PC-9 (cell line): ENCODE measurements at regions not wholly inside any gene's neighbourhood (a gene's known extent, or its start where the extent isn't known, plus 50 kb on each side); places are given as distances from the start of the nearest gene placed in this dataset.

ENCODE experiments used
- BruUV-seq: library from RNA; stranded (reverse); fragments of 400-500 nt; replicated peaks from 2 replicates; lab custom pipeline; 2021; lab: Mats Ljungman, UMichigan
- CTCF ChIA-PET: fragments of 300-600 bp; sonication (Branson Sonifier 250); formaldehyde crosslinking; loops from one replicate; lab custom pipeline; 2022; ENCODE audit warnings: antibody characterized with exemption; lab: Charles Lee
- POLR2A ChIA-PET: fragments of 300-600 bp; sonication (Branson Sonifier 250); formaldehyde crosslinking; loops from one replicate; lab custom pipeline; 2022; ENCODE audit warnings: antibody characterized with exemption; ENCODE audit not compliant: unreplicated experiment; lab: Charles Lee
- DNase-seq, 2 experiments: peaks; one replicate each; pipeline versions ENCODE4 v3.0.0 to v3.0.0-alpha.2; 2015 to 2022; ENCODE audit warnings: mixed read lengths in 1 of 2
- H2AFZ ChIP-seq: fragments of 200-600 bp; sonication (generic); 2 replicates; pipeline ENCODE4 v1.8.1; 2017; ENCODE audit warnings: antibody characterized with exemption
- H3F3A ChIP-seq: fragments of 200-600 bp; sonication (generic); 2 replicates; pipeline ENCODE4 v1.8.1; 2017; ENCODE audit warnings: antibody characterized with exemption, mild to moderate bottlenecking, low read depth; ENCODE audit not compliant: insufficient read depth
- H3K27ac ChIP-seq: fragments of 200-600 bp; sonication (generic); 2 replicates; pipeline ENCODE4 v1.6.1; 2016; ENCODE audit warnings: mixed run types
- H3K27me3 ChIP-seq: fragments of 200-600 bp; sonication (generic); 2 replicates; pipeline ENCODE4 v1.6.1; 2016; ENCODE audit warnings: low read depth, mixed run types; ENCODE audit not compliant: insufficient read depth
- H3K36me3 ChIP-seq: fragments of 200-600 bp; sonication (generic); 2 replicates; pipeline ENCODE4 v1.6.1; 2016; ENCODE audit warnings: low read depth, mixed run types
- H3K4me1 ChIP-seq: fragments of 200-600 bp; sonication (generic); replicated peaks from 2 replicates; pipeline ENCODE4 v1.6.1; 2016; ENCODE audit warnings: mixed run types; ENCODE audit not compliant: insufficient read depth
- H3K4me2 ChIP-seq: fragments of 200-600 bp; sonication (generic); 2 replicates; pipeline ENCODE4 v1.6.1; 2017; ENCODE audit warnings: mixed run types
- H3K4me3 ChIP-seq: fragments of 200-600 bp; sonication (generic); 2 replicates; pipeline ENCODE4 v1.6.1; 2016; ENCODE audit warnings: mixed run types
- H3K79me2 ChIP-seq: fragments of 200-600 bp; sonication (generic); 2 replicates; pipeline ENCODE4 v1.6.1; 2017; ENCODE audit warnings: low read depth, mixed run types
- H3K9me2 ChIP-seq: fragments of 200-600 bp; sonication (generic); 2 replicates; pipeline ENCODE4 v1.8.1; 2017; ENCODE audit warnings: mild to moderate bottlenecking; ENCODE audit not compliant: insufficient read depth
- H3K9me3 ChIP-seq: fragments of 200-600 bp; sonication (generic); 2 replicates; pipeline ENCODE4 v1.8.1; 2016; ENCODE audit warnings: low read depth; ENCODE audit not compliant: insufficient read depth
- H4K20me1 ChIP-seq: fragments of 200-600 bp; sonication (generic); 2 replicates; pipeline ENCODE4 v1.8.1; 2017; ENCODE audit not compliant: insufficient read depth
- CTCF ChIP-seq: fragments of 200-600 bp; sonication (generic); conservative IDR thresholded peaks from 2 replicates; pipeline ENCODE4 v1.6.1; 2017; ENCODE audit warnings: mixed run types, antibody characterized with exemption, mild to moderate bottlenecking, moderate library complexity
- EZH2 ChIP-seq: fragments of 200-600 bp; sonication (generic); IDR thresholded peaks from 2 replicates; pipeline ENCODE4 v1.8.0; 2017; ENCODE audit warnings: antibody characterized with exemption, low read depth
- intact Hi-C: fragments of 100-400 bp; cut with micrococcal nuclease; formaldehyde crosslinking; loops from one replicate; pipeline ENCODE4 v1.10.0; 2022; ENCODE audit not compliant: unreplicated experiment

- H3K79me2 ChIP-seq, result no peaks in the 10 kb centered on the region
- intact Hi-C loops, result no loop called here
- H4K20me1 ChIP-seq, result no peaks in the 10 kb centered on the region
- H3K4me2 ChIP-seq, result peak overlapping the region; percentile 2; the same call in 1 of the 2 replicates
- H3K4me1 ChIP-seq, result peaks cover 9% of the 10 kb centered on the region
- BruUV-seq, result no TSS peak
- CTCF ChIA-PET, result no interaction called here
- no peaks in the 10 kb centered on the region for H3K27me3 ChIP-seq
- no peaks in the 10 kb centered on the region; the same call in 1 of the 2 replicates for H3K9me2 ChIP-seq
- no peak overlapping the region for H3K27ac ChIP-seq
- POLR2A ChIA-PET, result no interaction called here
- H3K36me3 ChIP-seq, result no peaks in the 10 kb centered on the region
- H2AFZ ChIP-seq, result no peak overlapping the region
- H3K4me3 ChIP-seq, result no peak overlapping the region
- TF ChIP-seq CTCF, result no peak
- no peak for TF ChIP-seq EZH2
- H3K9me3 ChIP-seq, result no peaks in the 10 kb centered on the region
- no peaks in the 10 kb centered on the region for H3F3A ChIP-seq
- no peak for DNase-seq
Observed at GRCh38 chr1:168824418-168825065, 95.5 kb upstream of the DPT start.

- H2AFZ ChIP-seq, result no peak overlapping the region
- no peak overlapping the region for H3K4me3 ChIP-seq
- BruUV-seq, result no TSS peak
- no peaks in the 10 kb centered on the region for H3F3A ChIP-seq
- H3K79me2 ChIP-seq, result no peaks in the 10 kb centered on the region
- TF ChIP-seq EZH2 (no peak), CTCF (no peak)
- no peaks in the 10 kb centered on the region; the same call in 1 of the 2 replicates for H3K9me2 ChIP-seq
- peaks cover 9% of the 10 kb centered on the region for H3K4me1 ChIP-seq
- H3K4me2 ChIP-seq, result no peak overlapping the region
- no peaks in the 10 kb centered on the region for H4K20me1 ChIP-seq
- intact Hi-C loops, result no loop called here
- POLR2A ChIA-PET, result no interaction called here
- no peak overlapping the region for H3K27ac ChIP-seq
- H3K27me3 ChIP-seq, result no peaks in the 10 kb centered on the region
- CTCF ChIA-PET, result no interaction called here
- no peaks in the 10 kb centered on the region for H3K36me3 ChIP-seq
- H3K9me3 ChIP-seq, result no peaks in the 10 kb centered on the region
- no peak for DNase-seq
Observed at GRCh38 chr1:168825129-168825528, 96.1 kb upstream of the DPT start.

GRCh38 chr1:168825820-168826219 lies 96.8 kb upstream of the DPT start:
- Histone ChIP-seq H3K4me1 (peaks cover 9% of the 10 kb centered on the region), H3K79me2 (no peaks in the 10 kb centered on the region), H3K27me3 (no peaks in the 10 kb centered on the region), H3K4me2 (no peak overlapping the region), H3K36me3 (no peaks in the 10 kb centered on the region), H3K4me3 (no peak overlapping the region), H4K20me1 (no peaks in the 10 kb centered on the region), H3F3A (no peaks in the 10 kb centered on the region), H3K9me2 (no peaks in the 10 kb centered on the region; the same call in 1 of the 2 replicates), H3K9me3 (no peaks in the 10 kb centered on the region), H3K27ac (no peak overlapping the region), H2AFZ (no peak overlapping the region)
- intact Hi-C loops, result no loop called here
- BruUV-seq, result no TSS peak
- no peak for DNase-seq
- ChIA-PET POLR2A (no interaction called here), CTCF (no interaction called here)
- TF ChIP-seq CTCF, result no peak
- no peak for TF ChIP-seq EZH2
